ENCODE measurements at regions not wholly inside any gene's neighbourhood (a gene's known extent, or its start where the extent isn't known, plus 50 kb on each side); places are given as distances from the start of the nearest gene placed in this dataset.

GRCh38 chr16:66315210-66315825 is 51.2 kb upstream of the CDH5 start:
- peak; percentile 14 to 66 for DNase-seq (ENCODE audit: low read depth in 1 of 2, low spot score in 1 of 2)
- Histone ChIP-seq H3K4me3 (replicated peaks; ENCODE audit: insufficient read depth, low read length) (no peak overlapping the region), H3K27me3 (ENCODE audit: insufficient read depth, poor library complexity, severe bottlenecking) (no peaks in the 10 kb centered on the region), H3K27ac (replicated peaks) (no peak overlapping the region)
- TF ChIP-seq, protein P1, sequence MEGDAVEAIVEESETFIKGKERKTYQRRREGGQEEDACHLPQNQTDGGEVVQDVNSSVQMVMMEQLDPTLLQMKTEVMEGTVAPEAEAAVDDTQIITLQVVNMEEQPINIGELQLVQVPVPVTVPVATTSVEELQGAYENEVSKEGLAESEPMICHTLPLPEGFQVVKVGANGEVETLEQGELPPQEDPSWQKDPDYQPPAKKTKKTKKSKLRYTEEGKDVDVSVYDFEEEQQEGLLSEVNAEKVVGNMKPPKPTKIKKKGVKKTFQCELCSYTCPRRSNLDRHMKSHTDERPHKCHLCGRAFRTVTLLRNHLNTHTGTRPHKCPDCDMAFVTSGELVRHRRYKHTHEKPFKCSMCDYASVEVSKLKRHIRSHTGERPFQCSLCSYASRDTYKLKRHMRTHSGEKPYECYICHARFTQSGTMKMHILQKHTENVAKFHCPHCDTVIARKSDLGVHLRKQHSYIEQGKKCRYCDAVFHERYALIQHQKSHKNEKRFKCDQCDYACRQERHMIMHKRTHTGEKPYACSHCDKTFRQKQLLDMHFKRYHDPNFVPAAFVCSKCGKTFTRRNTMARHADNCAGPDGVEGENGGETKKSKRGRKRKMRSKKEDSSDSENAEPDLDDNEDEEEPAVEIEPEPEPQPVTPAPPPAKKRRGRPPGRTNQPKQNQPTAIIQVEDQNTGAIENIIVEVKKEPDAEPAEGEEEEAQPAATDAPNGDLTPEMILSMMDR (IDR thresholded peaks at IDR 0.05; ENCODE audit: insufficient read depth, low read length): peak; percentile 98
- TF ChIP-seq POLR2AphosphoS5 (IDR thresholded peaks at IDR 0.05; ENCODE audit: low read depth) (no peak), REST (IDR thresholded peaks at IDR 0.05; ENCODE audit: insufficient replicate concordance, low read depth) (no peak), SPI1 (IDR thresholded peaks at IDR 0.05; ENCODE audit: borderline replicate concordance, low read depth) (no peak)

DNA sequence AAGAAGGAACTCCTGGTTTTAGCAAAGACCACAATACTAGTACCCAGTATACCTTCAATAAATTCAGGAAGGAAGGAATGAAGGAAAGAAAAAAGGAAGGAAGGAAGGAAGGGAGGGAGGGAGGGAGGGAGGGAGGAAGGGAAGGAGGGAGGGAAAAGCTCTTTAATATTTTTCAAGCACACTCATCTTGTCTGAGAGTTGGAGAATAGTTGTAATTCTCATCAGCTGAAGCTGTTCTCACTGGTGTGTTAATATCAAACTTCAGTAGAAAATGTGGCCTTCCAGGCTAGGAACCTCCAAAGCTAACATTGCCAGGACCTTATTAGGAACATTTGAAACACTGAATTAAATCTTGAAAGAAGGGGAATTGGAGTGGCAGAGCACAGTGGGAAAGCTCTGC is 55.2 kb upstream of the CDH5 start:
- Histone ChIP-seq H3K27ac (replicated peaks) (no peak overlapping the region), H3K4me3 (replicated peaks; ENCODE audit: insufficient read depth, low read length) (no peak overlapping the region), H3K27me3 (ENCODE audit: insufficient read depth, poor library complexity, severe bottlenecking) (no peaks in the 10 kb centered on the region)
- TF ChIP-seq, protein P1 (IDR thresholded peaks at IDR 0.05; ENCODE audit: insufficient read depth, low read length): no peak
- TF ChIP-seq SPI1 (IDR thresholded peaks at IDR 0.05; ENCODE audit: borderline replicate concordance, low read depth) (no peak), GABPA (IDR thresholded peaks at IDR 0.05; ENCODE audit: low read depth) (no peak), POLR2AphosphoS5 (IDR thresholded peaks at IDR 0.05; ENCODE audit: low read depth) (no peak), REST (IDR thresholded peaks at IDR 0.05; ENCODE audit: insufficient replicate concordance, low read depth) (no peak)
- no peak for DNase-seq (ENCODE audit: low read depth in 1 of 2, low spot score in 1 of 2)

DNA sequence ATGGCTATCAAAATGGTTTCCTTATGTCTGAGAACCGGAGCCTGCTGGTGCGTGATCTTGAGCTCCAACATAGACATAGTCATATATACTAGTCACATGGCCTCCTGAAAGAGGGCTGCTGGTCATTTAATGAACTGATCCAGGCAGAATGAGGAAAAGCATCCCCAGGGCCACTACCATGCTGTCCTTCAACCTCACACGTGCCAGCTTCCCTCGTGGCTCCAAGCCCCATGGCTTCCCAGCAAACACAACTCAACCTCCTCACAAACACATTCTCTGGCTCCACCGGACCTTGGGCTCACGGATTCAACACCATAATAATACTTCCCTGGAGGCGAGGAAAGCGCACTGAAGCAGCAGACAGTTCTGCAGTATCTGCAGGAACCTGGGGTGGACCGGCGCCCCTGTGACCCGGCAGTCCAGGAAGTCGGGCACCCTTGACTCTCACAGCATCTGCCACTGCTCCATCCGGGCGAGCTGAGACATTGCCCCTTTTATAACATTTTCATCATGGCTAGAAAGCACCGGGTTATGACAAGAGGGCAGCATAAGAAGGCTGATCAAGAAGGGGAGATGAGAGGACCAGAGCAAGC is 57.2 kb upstream of the CDH5 start:
- Histone ChIP-seq H3K4me3 (replicated peaks; ENCODE audit: insufficient read depth, low read length) (no peak overlapping the region), H3K27ac (replicated peaks) (no peak overlapping the region), H3K27me3 (ENCODE audit: insufficient read depth, poor library complexity, severe bottlenecking) (no peaks in the 10 kb centered on the region)
- no peak for DNase-seq (ENCODE audit: low read depth in 1 of 2, low spot score in 1 of 2)
- TF ChIP-seq POLR2AphosphoS5 (IDR thresholded peaks at IDR 0.05; ENCODE audit: low read depth) (no peak), REST (IDR thresholded peaks at IDR 0.05; ENCODE audit: insufficient replicate concordance, low read depth) (no peak), SPI1 (IDR thresholded peaks at IDR 0.05; ENCODE audit: borderline replicate concordance, low read depth) (no peak), GABPA (IDR thresholded peaks at IDR 0.05; ENCODE audit: low read depth) (no peak)
- TF ChIP-seq, protein P1 (IDR thresholded peaks at IDR 0.05; ENCODE audit: insufficient read depth, low read length): no peak
